ENCODE measurements at regions not wholly inside any gene's neighbourhood (a gene's known extent, or its start where the extent isn't known, plus 50 kb on each side); places are given as distances from the start of the nearest gene placed in this dataset.

GRCh38 chr4:81626851-81627250 lies 155.1 kb upstream of the RASGEF1B start:
- TF ChIP-seq CTCF (IDR thresholded peaks at IDR 0.05) (no peak), POLR2A (IDR thresholded peaks at IDR 0.05) (no peak)
